ENCODE measurements at regions not wholly inside any gene's neighbourhood (a gene's known extent, or its start where the extent isn't known, plus 50 kb on each side); places are given as distances from the start of the nearest gene placed in this dataset.

- no peak for DNase-seq (ENCODE audit: low spot score)
Measured at GRCh38 chr22:49623176-49623575, 204.5 kb downstream of the BRD1 start.

GRCh38 chr22:49622241-49623105 is 205.2 kb downstream of the BRD1 start:
- DNase-seq (ENCODE audit: low spot score), result no peak

- no peak for DNase-seq (ENCODE audit: low spot score)
Measured at GRCh38 chr22:49621601-49622210, 206.0 kb downstream of the BRD1 start.

GRCh38 chr22:49620666-49621065 is 207.0 kb downstream of the BRD1 start:
- no peak for DNase-seq (ENCODE audit: low spot score)

GRCh38 chr22:49620003-49620556 is 207.6 kb downstream of the BRD1 start:
- DNase-seq (ENCODE audit: low spot score), result no peak

- no peak for DNase-seq (ENCODE audit: low spot score)
Measured at GRCh38 chr22:49619301-49619700, 208.4 kb downstream of the BRD1 start.

GRCh38 chr22:49618677-49618953 is 209.1 kb downstream of the BRD1 start:
- no peak for DNase-seq (ENCODE audit: low spot score)

- DNase-seq (ENCODE audit: low spot score), result no peak
Measured at GRCh38 chr22:49617866-49618676, 209.6 kb downstream of the BRD1 start.

- DNase-seq (ENCODE audit: low spot score), result no peak
Measured at GRCh38 chr22:49617264-49617663, 210.4 kb downstream of the BRD1 start.

- no peak for DNase-seq (ENCODE audit: low spot score)
Measured at GRCh38 chr22:49616356-49617231, 211.1 kb downstream of the BRD1 start.

- DNase-seq (ENCODE audit: low spot score), result no peak
Measured at GRCh38 chr22:49614966-49615965, 212.4 kb downstream of the BRD1 start.

GRCh38 chr22:49613511-49614270 is 214.0 kb downstream of the BRD1 start:
- DNase-seq (ENCODE audit: low spot score), result no peak

- no peak for DNase-seq (ENCODE audit: low spot score)
Measured at GRCh38 chr22:49613108-49613507, 214.6 kb downstream of the BRD1 start.

- DNase-seq (ENCODE audit: low spot score), result no peak
Measured at GRCh38 chr22:49609207-49609876, 218.3 kb downstream of the BRD1 start.

GRCh38 chr22:49608660-49609059 is 219.0 kb downstream of the BRD1 start:
- DNase-seq (ENCODE audit: low spot score), result no peak

GRCh38 chr22:49608228-49608627 is 219.4 kb downstream of the BRD1 start:
- no peak for DNase-seq (ENCODE audit: low spot score)

GRCh38 chr22:49607821-49608220 is 219.9 kb downstream of the BRD1 start:
- no peak for DNase-seq (ENCODE audit: low spot score)

GRCh38 chr22:49606562-49607290 is 220.9 kb downstream of the BRD1 start:
- no peak for DNase-seq (ENCODE audit: low spot score)

Measured in putamen (tissue), 1 donor.